NCI-H524 treated with DMSO at 0.1 percent for 48 hours (cell line): ENCODE measurements at regions not wholly inside any gene's neighbourhood (a gene's known extent, or its start where the extent isn't known, plus 50 kb on each side); places are given as distances from the start of the nearest gene placed in this dataset.

Experiments
- DNase-seq: peaks from one replicate; lab custom pipeline; 2025; lab: John Stamatoyannopoulos, UW

DNA sequence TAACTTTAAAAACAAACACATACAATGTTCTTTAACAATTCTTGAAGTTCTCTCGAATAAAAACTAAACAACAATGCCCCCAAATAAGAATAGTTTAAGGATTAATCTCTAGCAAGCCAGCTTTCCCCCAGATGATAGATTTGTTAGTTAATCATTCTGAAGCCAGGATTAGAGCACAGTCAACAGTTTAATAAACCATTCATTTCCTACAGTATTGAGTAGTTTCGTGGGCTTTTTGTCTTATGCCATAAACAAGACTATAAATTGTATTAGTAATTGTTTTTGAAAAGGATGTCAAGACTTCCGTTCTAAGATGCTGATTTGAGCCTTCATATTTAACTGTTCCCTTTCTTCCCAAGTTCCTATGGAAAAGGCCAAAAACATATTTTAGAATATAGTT is 136.6 kb downstream of the PIK3R1 start:
- no peak for DNase-seq

DNA sequence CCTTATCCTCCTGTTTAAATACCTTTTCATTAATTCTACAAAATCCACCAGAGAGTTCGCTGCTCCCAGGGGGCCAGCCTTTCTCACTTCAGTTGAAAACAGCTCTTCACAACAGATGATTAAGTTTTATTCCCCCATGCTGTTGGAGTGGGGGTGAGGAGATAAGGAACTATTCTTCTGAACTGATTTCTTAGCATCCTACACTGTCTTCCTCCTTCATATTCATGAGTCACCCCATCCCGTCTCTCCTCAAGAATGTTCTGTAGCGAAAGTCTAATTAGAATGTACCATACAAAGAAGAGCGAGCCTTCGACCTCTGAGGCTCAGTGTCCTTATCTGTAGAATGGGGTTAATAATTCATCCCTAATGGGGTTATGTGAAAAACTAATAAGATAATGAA is 138.0 kb downstream of the PIK3R1 start:
- DNase-seq = no peak

DNA sequence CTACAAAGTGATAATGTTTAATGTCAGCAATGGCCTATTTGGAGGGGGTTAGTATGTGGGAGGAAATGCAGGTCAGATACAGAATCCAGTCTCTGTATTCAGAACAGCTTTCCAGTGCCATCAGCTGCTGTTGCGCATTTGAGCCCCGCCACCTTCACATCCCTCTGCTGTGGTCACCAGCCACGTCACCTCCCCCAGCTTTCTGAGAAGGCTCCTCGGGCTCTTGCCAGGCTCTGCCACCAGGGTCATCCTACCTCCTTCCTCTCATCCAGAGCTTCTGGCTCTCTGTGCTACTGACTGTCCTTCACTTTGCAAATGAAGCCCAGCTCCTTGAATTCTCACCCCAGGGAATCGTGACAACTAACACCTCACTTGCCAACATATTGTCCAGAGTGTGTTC is 138.8 kb downstream of the PIK3R1 start:
- DNase-seq = no peak

DNA sequence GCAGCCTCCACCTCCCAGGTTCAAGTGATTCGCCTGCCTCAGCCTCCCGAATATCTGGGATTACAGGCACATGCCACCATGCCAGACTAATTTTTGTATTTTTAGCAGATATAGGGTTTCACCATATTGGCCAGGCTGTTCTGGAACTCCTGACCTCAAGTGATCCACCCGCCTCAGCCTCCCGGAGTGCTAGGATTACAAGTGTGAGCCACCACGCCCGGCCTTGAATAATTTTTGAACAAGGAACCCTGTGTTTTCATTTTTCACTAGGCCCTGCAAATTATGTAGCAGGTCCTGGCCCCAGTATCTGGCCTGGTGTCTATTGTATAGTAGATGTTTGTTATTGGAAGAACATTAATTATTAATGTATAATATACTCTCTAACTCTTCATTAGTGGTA is 140.7 kb downstream of the PIK3R1 start:
- DNase-seq = no peak

DNA sequence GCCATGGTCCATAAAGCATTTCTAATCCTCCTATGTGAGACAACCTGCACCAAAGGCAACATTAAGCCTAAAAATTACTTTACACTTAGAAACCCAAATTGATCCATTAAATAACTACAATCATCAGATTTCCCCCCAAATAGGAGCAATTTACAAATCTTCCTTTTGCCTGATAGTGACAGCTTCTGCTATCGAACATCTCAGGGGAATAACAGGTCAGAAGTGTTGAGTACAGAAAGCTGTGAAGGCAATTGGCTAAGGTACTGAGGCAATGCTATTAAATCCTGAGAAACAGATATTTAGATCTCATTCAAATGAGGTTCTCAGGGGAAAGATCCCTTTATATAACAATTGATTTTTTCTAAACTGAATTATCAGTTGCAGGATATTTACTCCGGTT is 141.1 kb downstream of the PIK3R1 start:
- no peak for DNase-seq

DNA sequence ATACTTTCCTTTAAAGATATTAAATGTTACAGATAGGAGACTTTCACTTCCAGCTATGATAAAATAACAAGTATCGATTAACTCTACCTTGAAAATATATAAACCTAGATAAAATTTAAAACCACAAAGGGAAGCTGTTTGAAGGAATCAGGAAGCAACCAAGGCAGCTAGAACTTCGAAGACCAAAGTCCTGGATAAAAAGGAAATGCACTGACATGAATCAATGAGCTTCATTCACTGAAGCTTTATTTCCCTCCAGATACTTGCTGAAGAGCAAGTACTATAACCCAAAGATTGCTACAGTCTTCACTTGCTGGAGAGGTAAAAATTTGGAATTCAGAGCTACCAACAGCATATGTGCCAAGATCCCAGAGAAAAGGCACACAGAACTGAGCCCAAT is 144.1 kb downstream of the PIK3R1 start:
- no peak for DNase-seq

DNA sequence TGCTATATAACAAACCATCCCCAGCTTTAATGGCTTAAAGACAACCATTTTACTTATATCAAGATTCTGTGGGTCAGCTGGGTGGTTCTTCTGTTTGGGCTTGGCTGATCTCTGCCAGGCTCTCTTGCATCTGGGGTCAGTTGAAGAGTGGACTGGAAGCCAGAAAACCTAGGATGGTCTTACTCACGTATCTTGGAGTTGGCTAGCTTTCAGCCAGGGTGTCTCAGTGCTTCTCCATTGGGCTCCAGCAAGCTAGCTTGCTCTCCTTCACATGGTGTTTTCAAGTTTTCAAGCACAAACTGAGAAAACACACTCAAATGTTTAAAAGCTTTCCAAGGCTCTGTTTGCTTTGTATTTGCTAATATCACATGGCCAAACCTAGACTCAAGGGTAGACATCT is 146.8 kb downstream of the PIK3R1 start:
- DNase-seq = no peak

DNA sequence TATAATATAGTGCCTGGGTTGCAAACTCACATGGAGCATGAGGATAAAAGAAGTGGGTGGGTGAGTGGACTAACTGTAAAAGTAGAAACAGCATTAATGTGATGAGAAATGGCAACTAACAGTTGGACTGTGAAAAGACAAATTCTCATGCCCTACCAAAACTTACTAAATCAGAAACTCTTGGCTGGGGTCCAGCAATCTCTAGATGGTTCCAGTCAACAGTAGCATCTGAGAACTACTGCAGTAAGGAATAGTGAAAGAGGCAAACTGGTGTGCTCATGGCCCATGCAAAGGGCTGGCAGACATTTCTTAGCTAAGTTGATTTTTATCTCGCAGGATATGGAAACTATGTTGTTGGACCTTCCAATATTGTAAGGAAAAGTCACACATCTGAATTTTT is 150.3 kb downstream of the PIK3R1 start:
- no peak for DNase-seq

DNA sequence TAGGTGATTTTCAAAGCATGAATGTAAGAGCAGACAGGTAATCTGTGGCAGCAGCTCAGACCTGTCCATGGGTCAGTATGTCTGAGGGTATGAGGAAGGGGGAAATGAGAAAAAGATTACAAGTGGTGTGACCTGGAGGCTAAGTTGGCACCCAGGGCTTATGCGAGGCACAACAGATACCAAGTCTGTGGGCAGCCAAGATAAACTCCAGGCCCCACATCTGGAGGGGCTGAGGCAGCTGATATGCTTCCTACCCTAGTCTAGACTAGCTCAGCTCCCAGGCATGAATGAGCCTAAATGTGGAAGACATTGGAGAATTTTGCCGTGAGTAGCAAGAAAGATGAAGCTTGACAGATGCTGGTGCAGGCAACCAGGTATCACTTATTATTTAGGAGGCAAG is 151.7 kb downstream of the PIK3R1 start:
- DNase-seq = no peak

DNA sequence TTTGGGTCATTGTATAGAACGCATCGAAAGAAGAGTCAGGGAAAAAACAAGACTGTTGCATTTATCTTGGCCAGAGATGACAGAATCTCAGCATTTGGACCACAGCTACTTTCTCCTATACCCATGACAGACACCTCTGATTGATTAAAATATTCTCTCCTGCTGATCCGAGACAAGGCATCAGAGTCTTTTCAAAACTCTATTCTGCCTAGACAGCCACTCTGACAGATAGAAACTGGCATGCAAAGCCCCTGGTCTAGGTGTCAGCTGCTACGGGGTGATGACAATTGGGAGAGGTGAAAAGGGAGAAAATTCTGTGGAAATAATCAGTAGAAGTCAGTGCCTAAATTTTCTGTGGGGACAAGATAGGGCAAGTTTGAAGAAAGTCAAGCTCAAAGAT is 152.2 kb downstream of the PIK3R1 start:
- DNase-seq = no peak

DNA sequence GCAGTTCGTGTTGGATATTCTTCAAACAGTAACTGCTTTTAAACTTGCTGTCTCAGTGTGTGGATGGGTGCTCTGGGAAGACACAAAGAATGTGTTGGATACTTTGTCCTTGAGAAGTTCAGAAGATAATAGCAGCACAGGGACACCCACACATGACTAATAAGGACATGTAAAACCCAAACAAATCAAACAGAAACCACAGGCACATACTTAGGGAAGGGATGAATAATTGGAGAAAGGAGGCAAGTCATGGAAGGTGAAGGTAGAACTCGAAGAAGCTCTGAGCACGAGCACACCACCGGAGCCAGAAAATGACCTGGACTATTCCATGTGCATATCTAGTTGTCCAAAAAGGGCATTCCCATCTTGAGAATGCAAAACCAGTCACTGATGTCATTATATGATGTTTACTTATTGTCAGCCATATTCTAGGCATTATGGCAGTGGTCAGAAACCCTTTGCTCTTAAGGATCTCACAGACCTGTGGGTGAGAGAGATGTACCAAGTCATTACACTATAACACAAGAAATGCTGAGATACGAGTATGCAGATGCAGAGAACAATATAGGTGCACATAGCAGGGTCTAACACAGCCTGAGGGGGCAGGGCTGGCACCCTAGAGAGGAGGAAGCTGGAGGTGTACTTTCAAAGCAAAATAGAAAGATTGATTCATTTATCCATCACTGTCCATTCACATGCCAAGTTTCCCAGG is 152.9 kb downstream of the PIK3R1 start:
- no peak for DNase-seq

DNA sequence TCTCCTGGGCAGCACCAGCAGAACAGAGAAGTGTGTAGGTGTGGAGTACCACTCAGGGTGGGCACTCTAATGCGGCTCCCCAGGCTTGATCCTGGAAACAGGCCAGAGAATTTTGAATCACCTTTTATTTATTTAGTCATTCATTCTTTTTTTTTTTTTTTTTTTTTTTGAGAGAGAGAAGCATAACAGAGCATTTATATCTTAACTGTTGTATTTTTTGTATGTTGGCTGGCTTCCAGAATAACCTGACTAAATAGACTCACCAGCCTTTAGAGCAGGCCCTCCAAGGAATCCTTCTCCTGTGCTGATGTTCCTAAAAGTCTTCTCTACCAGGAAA is 153.4 kb downstream of the PIK3R1 start:
- no peak for DNase-seq

DNA sequence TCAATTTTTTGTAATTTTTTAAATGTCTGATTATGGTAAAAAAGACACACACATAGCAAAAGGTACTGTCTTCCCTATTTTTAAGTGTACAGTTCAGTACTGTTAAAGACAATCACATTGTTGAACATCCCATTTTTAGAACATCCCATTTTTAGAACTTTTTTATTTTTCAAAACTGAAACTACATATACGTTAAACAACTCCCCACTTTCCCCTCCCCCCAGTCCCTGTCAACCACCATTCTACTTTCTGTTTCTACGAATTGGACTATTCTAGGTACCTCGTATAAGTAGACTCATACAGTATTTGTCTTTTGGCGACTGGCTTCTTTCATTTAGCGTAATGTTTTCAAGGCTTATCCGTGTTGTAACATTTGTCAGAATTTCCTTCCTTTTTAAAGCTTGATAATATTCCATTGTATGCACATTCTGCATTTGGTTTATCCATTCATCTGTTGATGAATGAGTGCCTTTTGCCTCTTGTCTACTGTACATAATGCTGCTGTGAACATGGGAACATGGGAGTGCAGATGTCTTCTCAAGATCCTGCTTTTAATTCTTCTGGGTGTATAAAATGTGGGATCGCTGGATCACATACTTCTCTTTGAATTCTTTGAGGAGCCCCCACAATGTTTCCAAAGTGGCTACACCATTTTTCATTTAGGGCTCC is 154.0 kb downstream of the PIK3R1 start:
- no peak for DNase-seq

DNA sequence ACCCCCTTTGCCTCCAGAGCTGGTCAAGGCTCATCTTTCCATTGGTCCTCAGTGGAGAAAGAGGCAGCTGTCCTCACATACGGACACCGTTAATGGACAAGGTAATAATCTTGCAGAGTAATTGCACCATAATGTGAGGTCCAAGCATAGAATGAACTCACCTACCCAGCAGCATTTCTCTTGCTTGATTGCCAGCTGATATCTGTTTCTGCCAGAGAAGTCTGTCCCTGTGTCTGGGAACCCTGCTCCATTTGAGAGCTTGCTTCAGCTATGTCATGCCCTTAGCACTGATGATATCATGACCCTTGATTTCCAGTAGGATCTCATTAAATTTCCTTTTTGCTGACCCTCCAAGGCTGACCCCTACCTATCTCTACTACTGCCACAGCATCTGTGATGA is 154.6 kb downstream of the PIK3R1 start:
- no peak for DNase-seq

DNA sequence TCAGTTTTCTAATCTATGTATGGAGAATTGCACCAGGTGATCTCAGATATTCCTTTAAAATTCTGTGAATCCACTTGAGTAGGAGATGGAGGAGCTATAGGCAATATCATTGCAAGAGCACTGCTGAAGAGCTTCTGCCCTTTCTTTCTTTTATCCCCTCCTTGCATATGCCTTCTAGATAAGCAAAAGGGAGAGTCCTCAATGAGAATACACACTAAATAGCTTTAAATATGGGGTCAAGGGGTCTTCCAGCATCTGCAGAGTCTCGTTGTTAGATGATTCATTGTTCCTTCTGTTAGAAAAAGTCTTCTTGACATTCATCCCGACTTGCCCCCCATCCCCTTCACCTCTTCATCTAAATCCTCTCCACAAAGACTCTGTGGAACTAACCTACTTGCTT is 156.1 kb downstream of the PIK3R1 start:
- no peak for DNase-seq

DNA sequence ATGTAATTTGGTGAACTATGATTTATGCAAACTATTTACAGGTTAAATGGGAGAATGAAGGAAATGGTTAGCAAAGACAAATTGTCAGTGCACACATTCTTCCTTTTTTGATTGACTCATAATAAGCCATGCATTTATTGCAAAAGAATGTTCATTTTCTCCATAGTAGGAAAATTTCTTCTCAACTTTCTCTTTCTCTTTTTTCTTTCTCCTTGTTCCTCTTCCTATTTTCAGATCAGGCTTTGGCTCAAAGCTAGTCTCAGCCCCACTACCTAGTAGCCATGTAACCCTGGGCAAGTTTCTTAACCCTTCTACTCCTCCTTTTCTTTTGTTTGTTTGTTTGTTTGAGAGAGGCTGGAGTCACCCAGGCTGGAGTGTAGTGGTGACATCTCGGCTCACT is 156.6 kb downstream of the PIK3R1 start:
- no peak for DNase-seq

DNA sequence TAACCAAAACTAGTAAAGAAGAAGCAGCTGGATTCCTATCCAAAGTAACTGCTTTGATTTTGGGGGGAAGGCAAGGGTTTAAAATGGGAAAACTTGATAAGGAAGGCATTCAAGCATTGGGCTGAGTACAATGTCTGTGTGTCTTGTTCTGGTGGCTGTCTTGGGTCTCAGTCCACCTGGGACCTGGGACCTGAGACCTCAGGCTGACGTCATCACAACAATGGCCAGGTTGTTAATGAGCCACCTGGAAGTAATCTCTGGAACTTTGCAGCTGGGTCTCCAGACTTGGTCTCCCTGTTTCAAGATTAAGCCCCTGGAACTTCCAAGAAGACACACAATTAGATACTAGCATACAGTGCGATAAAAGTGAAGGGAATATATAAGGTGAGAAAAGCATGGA is 157.5 kb downstream of the PIK3R1 start:
- no peak for DNase-seq

DNA sequence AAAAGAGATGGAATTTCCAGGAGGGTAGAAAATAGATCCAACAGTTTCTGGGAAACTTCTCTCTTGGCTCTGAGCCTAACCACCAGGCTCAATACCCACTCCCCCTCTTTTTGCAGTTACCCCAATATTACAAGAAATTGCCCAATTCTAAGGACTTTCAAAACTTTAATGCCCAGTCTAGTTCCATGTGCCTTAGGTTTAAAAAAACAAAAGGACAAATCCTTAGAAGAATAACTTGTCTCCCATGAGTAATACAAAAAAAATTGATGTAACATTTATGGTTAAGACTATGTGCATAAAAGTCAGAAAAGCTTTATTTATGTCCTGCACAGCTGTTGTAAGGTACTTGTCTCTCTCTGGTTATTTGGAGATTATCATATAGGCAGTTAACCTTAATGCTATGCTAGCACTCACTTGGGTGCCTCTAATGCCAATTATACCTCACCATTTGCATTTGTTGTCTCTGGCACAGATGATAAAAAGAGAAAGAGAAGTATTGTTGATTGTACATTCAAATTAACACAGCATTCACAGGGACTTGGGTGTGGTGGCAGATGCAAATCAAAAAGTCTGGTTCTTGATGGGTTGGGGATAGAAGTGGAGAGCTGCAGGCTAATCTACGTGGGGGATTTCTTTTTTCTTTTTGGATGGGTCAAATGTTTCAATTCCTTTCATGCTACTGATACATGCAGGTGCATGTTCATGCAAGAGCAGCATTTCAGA is 159.4 kb downstream of the PIK3R1 start:
- DNase-seq = peak; percentile 18

DNA sequence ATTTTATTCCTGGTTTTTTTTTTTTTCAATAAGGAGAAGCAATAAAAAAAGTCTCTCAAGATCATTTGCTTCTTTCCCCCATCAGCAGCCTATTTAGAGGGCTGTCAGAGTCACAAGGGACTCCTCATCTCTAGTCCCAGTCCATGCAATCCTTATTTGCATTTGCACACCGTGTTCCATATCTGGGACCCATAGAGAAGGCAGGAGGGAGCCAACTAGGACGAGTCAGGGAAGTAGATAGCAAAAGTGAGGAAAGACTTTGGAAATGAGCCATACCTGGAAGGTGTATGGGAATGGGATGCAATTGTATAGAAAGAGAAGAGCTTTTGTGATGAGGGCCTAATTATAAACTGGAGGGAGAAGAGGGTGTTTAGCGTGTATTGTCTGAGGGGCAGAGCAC is 160.0 kb downstream of the PIK3R1 start:
- DNase-seq = no peak

DNA sequence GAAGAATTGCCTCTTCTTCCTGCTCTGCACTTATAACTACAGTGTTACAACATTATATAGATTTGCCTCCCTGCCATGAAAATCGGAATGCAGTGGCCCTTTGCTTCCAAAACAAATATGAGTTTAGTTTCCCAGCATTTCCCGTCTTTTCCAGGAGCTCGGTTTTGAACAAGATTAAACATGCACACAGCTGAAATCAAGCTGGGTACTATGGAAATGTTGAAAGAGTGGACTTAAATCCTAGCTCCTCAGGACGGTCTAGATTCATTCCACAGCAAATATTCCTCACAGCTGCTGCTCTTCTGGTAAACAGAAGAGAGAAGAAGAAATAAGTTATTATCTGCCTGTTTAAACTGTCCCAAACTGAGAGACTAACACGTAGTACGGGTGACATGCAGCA is 161.4 kb downstream of the PIK3R1 start:
- DNase-seq = no peak

DNA sequence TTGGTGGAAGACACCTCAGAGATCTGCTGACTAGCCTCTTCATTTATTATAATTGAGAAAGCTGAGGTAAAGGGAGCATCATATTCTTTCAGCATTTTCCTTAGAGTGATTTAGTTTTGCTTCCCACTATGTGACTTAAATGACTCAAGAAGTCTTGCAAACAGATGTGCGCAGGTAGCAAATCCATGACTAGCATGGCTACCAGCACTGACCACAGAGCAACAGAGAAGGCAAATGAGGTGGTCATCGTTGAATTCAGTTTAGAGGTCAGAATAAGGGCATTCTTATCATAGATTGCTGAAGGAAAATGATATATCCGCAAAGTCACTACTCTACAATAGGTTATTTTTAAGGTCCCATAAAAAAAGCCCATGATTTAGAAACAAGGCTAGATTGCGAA is 162.2 kb downstream of the PIK3R1 start:
- no peak for DNase-seq

DNA sequence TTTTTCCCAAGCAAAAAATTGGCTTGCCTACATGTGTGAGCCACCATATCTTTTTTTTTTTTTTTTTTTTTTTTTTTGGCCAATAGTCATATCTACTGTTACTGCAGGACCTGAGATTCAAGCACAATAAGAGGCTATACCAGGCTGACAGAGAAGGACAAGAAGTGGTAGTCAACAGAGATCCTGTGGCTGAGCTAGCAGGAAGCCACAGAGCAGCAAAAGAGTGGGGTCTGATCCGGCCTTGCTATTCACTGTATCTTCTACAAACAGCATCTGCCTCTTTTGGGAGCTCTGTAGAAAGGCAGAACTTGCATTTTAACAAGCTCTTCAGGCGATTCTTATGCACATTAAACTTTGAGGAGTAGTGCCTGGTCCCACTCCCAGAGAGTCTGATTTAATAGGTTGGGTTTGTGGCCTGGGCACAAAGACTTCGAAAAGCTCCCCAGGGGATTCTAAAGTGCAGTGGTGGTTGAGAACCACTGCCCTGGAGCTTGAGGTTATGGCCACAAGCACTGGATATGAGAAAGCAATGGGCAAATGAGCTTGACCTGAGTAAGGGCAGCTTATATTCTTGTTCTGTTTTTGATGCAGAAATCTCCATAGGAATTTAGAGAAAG is 162.8 kb downstream of the PIK3R1 start:
- DNase-seq = no peak
